HEK293 (cell line): ENCODE measurements at regions not wholly inside any gene's neighbourhood (a gene's known extent, or its start where the extent isn't known, plus 50 kb on each side); places are given as distances from the start of the nearest gene placed in this dataset.

Source experiments
- ATF2 ChIP-seq: fragments of 450-650 bp; formaldehyde crosslinking; IDR thresholded peaks from 2 replicates; pipeline ENCODE4 v1.5.1; 2016; ENCODE audit warnings: missing biosample characterization, missing genetic modification characterization, low read depth
- CTCF ChIP-seq: fragments of 450-650 bp; formaldehyde crosslinking; IDR thresholded peaks from 2 replicates; pipeline ENCODE4 v1.5.1; 2016; ENCODE audit warnings: missing biosample characterization, missing genetic modification characterization
- REST ChIP-seq: fragments of 450-650 bp; formaldehyde crosslinking; IDR thresholded peaks from 2 replicates; pipeline ENCODE4 v1.5.1; 2016; ENCODE audit warnings: missing biosample characterization, missing genetic modification characterization
- SETDB1 ChIP-seq: IDR thresholded peaks from one replicate; pipeline ENCODE4 v1.6.1; 2017; ENCODE audit warnings: mild to moderate bottlenecking, low read length, moderate library complexity, mixed read lengths; ENCODE audit not compliant: insufficient read length
- ZBTB49 ChIP-seq: fragments of 450-650 bp; formaldehyde crosslinking; IDR thresholded peaks from 2 replicates; pipeline ENCODE4 v1.5.1; 2016; ENCODE audit warnings: missing biosample characterization, missing genetic modification characterization, low read depth
- ZNF138 ChIP-seq: fragments of 450-650 bp; formaldehyde crosslinking; IDR thresholded peaks from 2 replicates; pipeline ENCODE4 v1.5.1; 2016; ENCODE audit warnings: missing biosample characterization, missing genetic modification characterization, borderline replicate concordance
- ZNF274 ChIP-seq, 2 experiments: fragments of 200-500 bp in 1 of 2; fragments of 450-650 bp in 1 of 2; sonication (Bioruptor generic) in 1 of 2; formaldehyde crosslinking in 1 of 2; IDR thresholded peaks; 2 replicates each; pipeline versions ENCODE4 v1.5.1 to v1.6.1; 2014 to 2016; ENCODE audit warnings: borderline replicate concordance in 1 of 2, inconsistent platforms in 1 of 2, low read length in 1 of 2, missing biosample characterization in 1 of 2, missing genetic modification characterization in 1 of 2
- ZNF280D ChIP-seq: fragments of 450-650 bp; formaldehyde crosslinking; IDR thresholded peaks from 2 replicates; pipeline ENCODE4 v1.5.1; 2016; ENCODE audit warnings: missing biosample characterization, missing genetic modification characterization
- ZNF302 ChIP-seq: fragments of 450-650 bp; formaldehyde crosslinking; IDR thresholded peaks from 2 replicates; pipeline ENCODE4 v1.5.1; 2016; ENCODE audit warnings: missing biosample characterization, missing genetic modification characterization, low read depth
- ZNF350 ChIP-seq: fragments of 450-650 bp; formaldehyde crosslinking; IDR thresholded peaks from 2 replicates; pipeline ENCODE4 v1.5.0; 2017; ENCODE audit warnings: missing biosample characterization, mild to moderate bottlenecking, missing genetic modification characterization
- ZNF704 ChIP-seq: fragments of 450-650 bp; formaldehyde crosslinking; IDR thresholded peaks from 2 replicates; pipeline ENCODE4 v1.5.1; 2016; ENCODE audit warnings: missing biosample characterization, missing genetic modification characterization

- no peak for TF ChIP-seq REST (tag by site-specific recombination)
- TF ChIP-seq CTCF (tag by site-specific recombination) = no peak
- TF ChIP-seq ZNF704 (tag by site-specific recombination) = no peak
- TF ChIP-seq ZNF280D (tag by site-specific recombination) = no peak
- TF ChIP-seq ZNF274 (IDR thresholded peaks at IDR 0.05; ENCODE audit: low read length) = no peak
- TF ChIP-seq ZNF274 (tag by site-specific recombination; IDR thresholded peaks at IDR 0.05; ENCODE audit: borderline replicate concordance) = no peak
- TF ChIP-seq ZNF302 (tag by site-specific recombination) = no peak
- no peak for TF ChIP-seq ATF2 (tag by site-specific recombination)
- no peak for TF ChIP-seq ZNF138 (tag by site-specific recombination)
- TF ChIP-seq ZBTB49 (tag by site-specific recombination) = no peak
- no peak for TF ChIP-seq ZNF350 (tag by site-specific recombination)
- TF ChIP-seq SETDB1 = no peak
Measured at GRCh38 chr2:349390-349789, 61.5 kb upstream of the ALKAL2 start.
